ENCODE measurements at regions not wholly inside any gene's neighbourhood (a gene's known extent, or its start where the extent isn't known, plus 50 kb on each side); places are given as distances from the start of the nearest gene placed in this dataset.

GRCh38 chr6:140050101-140050995, 675.9 kb upstream of the CITED2 start:
- no peak for ATAC-seq
- WGBS, 2 donors (ENCODE audit: low coverage in 1 of 2): 89 to 97% methylated on average over 9 to 15 of the region's 15 CpGs
- no peaks in the 10 kb centered on the region for H3K9me3 ChIP-seq
- TF ChIP-seq CTCF (IDR thresholded peaks at IDR 0.05): no peak
- TF ChIP-seq EP300 (IDR thresholded peaks at IDR 0.05): no peak
- TF ChIP-seq POLR2A (IDR thresholded peaks at IDR 0.05): no peak
- TF ChIP-seq POLR2AphosphoS5 (IDR thresholded peaks at IDR 0.05): no peak
- H3K4me3 ChIP-seq: no peak overlapping the region
- H3K4me1 ChIP-seq: no peaks in the 10 kb centered on the region
- no peak overlapping the region for H3K27ac ChIP-seq
- H3K27me3 ChIP-seq: no peaks in the 10 kb centered on the region
- H3K36me3 ChIP-seq: no peaks in the 10 kb centered on the region

- no peak for TF ChIP-seq EP300 (IDR thresholded peaks at IDR 0.05)
- TF ChIP-seq CTCF (IDR thresholded peaks at IDR 0.05): no peak
- TF ChIP-seq POLR2AphosphoS5 (IDR thresholded peaks at IDR 0.05): no peak
- TF ChIP-seq POLR2A (IDR thresholded peaks at IDR 0.05): no peak
- Histone ChIP-seq H3K4me3 (no peak overlapping the region), H3K27me3 (no peaks in the 10 kb centered on the region), H3K9me3 (no peaks in the 10 kb centered on the region), H3K27ac (no peak overlapping the region), H3K4me1 (no peaks in the 10 kb centered on the region), H3K36me3 (no peaks in the 10 kb centered on the region)
- WGBS, 2 donors (ENCODE audit: low coverage in 1 of 2): 47 to 70% methylated on average over 2 of the region's 2 CpGs
- ATAC-seq: no peak
These were observed 674.8 kb upstream of the CITED2 start for GRCh38 chr6:140049251-140049650.

- Histone ChIP-seq H3K4me1 (peaks cover 0 to 2% (median 0%) of the 10 kb centered on the region in 3 donors), H3K27ac (no peak overlapping the region), H3K36me3 (no peaks in the 10 kb centered on the region), H3K27me3 (no peaks in the 10 kb centered on the region), H3K4me3 (no peak overlapping the region), H3K9me3 (no peaks in the 10 kb centered on the region)
- no peak for ATAC-seq
- TF ChIP-seq EP300 (IDR thresholded peaks at IDR 0.05) (no peak), POLR2AphosphoS5 (IDR thresholded peaks at IDR 0.05) (no peak), POLR2A (IDR thresholded peaks at IDR 0.05) (no peak), CTCF (IDR thresholded peaks at IDR 0.05) (no peak)
- WGBS, 2 donors (ENCODE audit: low coverage in 1 of 2): 29 to 36% methylated on average over 2 of the region's 2 CpGs
These were observed 673.8 kb upstream of the CITED2 start for GRCh38 chr6:140048202-140048790.

GRCh38 chr6:140047321-140047720, 672.9 kb upstream of the CITED2 start:
- Histone ChIP-seq H3K9me3 (no peaks in the 10 kb centered on the region), H3K36me3 (no peaks in the 10 kb centered on the region), H3K27me3 (no peaks in the 10 kb centered on the region), H3K4me1 (peaks cover 0 to 2% (median 0%) of the 10 kb centered on the region in 3 donors), H3K4me3 (no peak overlapping the region), H3K27ac (no peak overlapping the region)
- 73% methylated on average over 1 of the region's 1 CpG; no CpG with 5 or more reads in 1 of the 2 donors for WGBS, 2 donors (ENCODE audit: low coverage in 1 of 2)
- ATAC-seq: no peak
- TF ChIP-seq POLR2AphosphoS5 (IDR thresholded peaks at IDR 0.05) (no peak), EP300 (IDR thresholded peaks at IDR 0.05) (no peak), CTCF (IDR thresholded peaks at IDR 0.05) (no peak), POLR2A (IDR thresholded peaks at IDR 0.05) (no peak)
